ENCODE measurements at regions not wholly inside any gene's neighbourhood (a gene's known extent, or its start where the extent isn't known, plus 50 kb on each side); places are given as distances from the start of the nearest gene placed in this dataset.

DNA sequence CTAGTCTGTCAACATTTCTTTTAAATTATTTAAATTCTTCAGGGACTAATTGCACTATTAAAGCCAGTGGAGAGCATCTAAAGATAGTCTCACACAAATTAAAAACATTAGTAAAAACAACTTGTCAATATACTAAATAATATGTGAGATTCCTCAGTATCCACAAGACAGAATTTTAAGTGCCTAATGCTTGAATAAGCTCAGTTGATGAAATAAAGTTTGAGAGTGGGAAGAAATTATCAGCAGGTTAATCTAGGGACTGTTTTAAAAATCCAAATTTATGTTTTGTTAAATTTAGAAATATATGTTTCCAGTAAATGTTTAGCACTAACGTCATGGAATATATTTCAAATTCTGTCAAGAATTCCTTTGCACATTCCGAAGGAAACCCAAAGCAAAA, 105.2 kb downstream of the SLC41A2 start:
- Histone ChIP-seq H3K9me3 (no peaks in the 10 kb centered on the region), H3K4me3 (ENCODE audit: control insufficient read depth in 1 of 2, extremely low read depth in 1 of 2, low read length in 1 of 2) (no peak overlapping the region), H3K27ac (ENCODE audit: low read length) (no peak overlapping the region), H3K4me1 (ENCODE audit: control insufficient read depth in 1 of 2, extremely low read depth in 1 of 2, insufficient read depth in 2 of 2, low read length in 2 of 2) (no peaks in the 10 kb centered on the region), H3K27me3 (replicated peaks in 1 of 2; ENCODE audit: control insufficient read depth in 2 of 2, extremely low read depth in 1 of 2, insufficient read depth in 2 of 2, low read length in 1 of 2) (no peaks in the 10 kb centered on the region), H3K36me3 (ENCODE audit: control insufficient read depth in 2 of 2, extremely low read depth in 1 of 2, insufficient read depth in 1 of 2, low read length in 1 of 2) (no peaks in the 10 kb centered on the region)
- no peak for ATAC-seq (replicated peaks in 1 of 4)
- no peaks in the 10 kb centered on the region for H3K27me3 Mint-ChIP-seq
- ChIA-PET CTCF (interaction anchor here in 1 of 2 donors (0.8 kb wide), 1 partner anchor 367 kb away, joined by 3 read pairs; no protein-coding TSS in a partner anchor), POLR2A (no interaction called here)
- H3K36me3 Mint-ChIP-seq: no peaks in the 10 kb centered on the region
- H3K4me3 Mint-ChIP-seq: no peak overlapping the region
- WGBS (ENCODE audit: insufficient coverage): 86% methylated on average over 2 of the region's 2 CpGs
- H3K27ac Mint-ChIP-seq: no peak overlapping the region
- no peak for DNase-seq
- H3K9me3 Mint-ChIP-seq: no peaks in the 10 kb centered on the region
- no peaks in the 10 kb centered on the region for H3K4me1 Mint-ChIP-seq

DNA sequence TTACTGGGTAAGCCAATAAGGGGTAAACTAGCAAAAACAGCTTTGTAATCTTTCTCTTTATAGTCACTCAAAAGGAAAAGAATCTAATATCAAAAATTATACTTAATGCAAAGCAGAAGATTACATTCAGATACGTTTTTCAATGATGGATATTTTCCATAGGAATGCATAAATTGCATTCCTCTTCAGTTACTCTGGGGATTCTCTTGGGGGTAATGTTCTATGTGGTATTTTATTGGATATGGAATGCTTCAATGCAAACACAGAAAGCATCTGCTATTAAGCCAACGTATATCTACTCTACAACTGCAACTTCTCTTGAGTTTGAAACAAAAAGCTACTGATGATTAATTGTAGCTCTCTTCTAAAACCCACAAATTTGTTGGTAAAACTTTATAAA, 106.0 kb downstream of the SLC41A2 start:
- Histone ChIP-seq H3K9me3 (no peaks in the 10 kb centered on the region), H3K4me3 (ENCODE audit: control insufficient read depth in 1 of 2, extremely low read depth in 1 of 2, low read length in 1 of 2) (no peak overlapping the region), H3K36me3 (ENCODE audit: control insufficient read depth in 2 of 2, extremely low read depth in 1 of 2, insufficient read depth in 1 of 2, low read length in 1 of 2) (no peaks in the 10 kb centered on the region), H3K27ac (ENCODE audit: low read length) (no peak overlapping the region), H3K27me3 (replicated peaks in 1 of 2; ENCODE audit: control insufficient read depth in 2 of 2, extremely low read depth in 1 of 2, insufficient read depth in 2 of 2, low read length in 1 of 2) (no peaks in the 10 kb centered on the region), H3K4me1 (ENCODE audit: control insufficient read depth in 1 of 2, extremely low read depth in 1 of 2, insufficient read depth in 2 of 2, low read length in 2 of 2) (no peaks in the 10 kb centered on the region)
- Mint-ChIP-seq H3K9me3 (no peaks in the 10 kb centered on the region), H3K4me3 (no peak overlapping the region), H3K27ac (no peak overlapping the region), H3K4me1 (no peaks in the 10 kb centered on the region), H3K36me3 (no peaks in the 10 kb centered on the region), H3K27me3 (no peaks in the 10 kb centered on the region)
- WGBS (ENCODE audit: insufficient coverage): no CpG with 5 or more reads among the region's 2 CpGs
- POLR2A ChIA-PET: no interaction called here
- CTCF ChIA-PET: interaction anchor here in 1 of 2 donors (0.8 kb wide), 1 partner anchor 366 kb away, joined by 3 read pairs; no protein-coding TSS in a partner anchor
- ATAC-seq (replicated peaks in 1 of 4) (no peak), DNase-seq (no peak)

- Histone ChIP-seq H3K27me3 (replicated peaks in 1 of 2; ENCODE audit: control insufficient read depth in 2 of 2, extremely low read depth in 1 of 2, insufficient read depth in 2 of 2, low read length in 1 of 2) (no peaks in the 10 kb centered on the region), H3K27ac (ENCODE audit: low read length) (no peak overlapping the region), H3K36me3 (ENCODE audit: control insufficient read depth in 2 of 2, extremely low read depth in 1 of 2, insufficient read depth in 1 of 2, low read length in 1 of 2) (no peaks in the 10 kb centered on the region), H3K9me3 (no peaks in the 10 kb centered on the region), H3K4me3 (ENCODE audit: control insufficient read depth in 1 of 2, extremely low read depth in 1 of 2, low read length in 1 of 2) (no peak overlapping the region), H3K4me1 (ENCODE audit: control insufficient read depth in 1 of 2, extremely low read depth in 1 of 2, insufficient read depth in 2 of 2, low read length in 2 of 2) (no peaks in the 10 kb centered on the region)
- POLR2A ChIA-PET: no interaction called here
- Mint-ChIP-seq H3K27ac (no peak overlapping the region), H3K4me3 (no peak overlapping the region), H3K9me3 (no peaks in the 10 kb centered on the region), H3K36me3 (no peaks in the 10 kb centered on the region), H3K4me1 (no peaks in the 10 kb centered on the region), H3K27me3 (peaks cover 2 to 4% of the 10 kb centered on the region in 2 donors)
- ATAC-seq (replicated peaks in 1 of 4) (no peak), DNase-seq (no peak)
- CTCF ChIA-PET: interaction anchor here in 1 of 2 donors (1.6 kb wide), 1 partner anchor 469 kb away, joined by 4 read pairs; no protein-coding TSS in a partner anchor
These were observed 107.3 kb downstream of the SLC41A2 start for GRCh38 chr12:104850781-104851180.

- no peak for ATAC-seq (replicated peaks in 1 of 4)
- no peaks in the 10 kb centered on the region for H3K9me3 Mint-ChIP-seq
- WGBS (ENCODE audit: insufficient coverage): no CpG with 5 or more reads among the region's 2 CpGs
These were observed 111.9 kb downstream of the SLC41A2 start for GRCh38 chr12:104846056-104846767.

GRCh38 chr12:104844123-104844522, 114.0 kb downstream of the SLC41A2 start:
- DNase-seq: no peak
- peaks cover 4% of the 10 kb centered on the region for H3K36me3 Mint-ChIP-seq
- no peaks in the 10 kb centered on the region for H3K9me3 Mint-ChIP-seq
- no peak overlapping the region for H3K27ac Mint-ChIP-seq
- H3K4me3 ChIP-seq (ENCODE audit: control insufficient read depth in 1 of 2, extremely low read depth in 1 of 2, low read length in 1 of 2): no peak overlapping the region
- CTCF ChIA-PET: no interaction called here
- H3K27me3 Mint-ChIP-seq: peaks cover 6 to 7% of the 10 kb centered on the region in 2 donors
- no peak overlapping the region for H3K27ac ChIP-seq (ENCODE audit: low read length)
- H3K27me3 ChIP-seq (replicated peaks in 1 of 2; ENCODE audit: control insufficient read depth in 2 of 2, extremely low read depth in 1 of 2, insufficient read depth in 2 of 2, low read length in 1 of 2): no peaks in the 10 kb centered on the region
- no peaks in the 10 kb centered on the region for H3K9me3 ChIP-seq
- no peaks in the 10 kb centered on the region for H3K36me3 ChIP-seq (ENCODE audit: control insufficient read depth in 2 of 2, extremely low read depth in 1 of 2, insufficient read depth in 1 of 2, low read length in 1 of 2)
- H3K4me1 Mint-ChIP-seq: no peaks in the 10 kb centered on the region
- no peak for ATAC-seq (replicated peaks in 1 of 4)
- H3K4me3 Mint-ChIP-seq: no peak overlapping the region
- no peaks in the 10 kb centered on the region for H3K4me1 ChIP-seq (ENCODE audit: control insufficient read depth in 1 of 2, extremely low read depth in 1 of 2, insufficient read depth in 2 of 2, low read length in 2 of 2)
- no CpG with 5 or more reads among the region's 1 CpG for WGBS (ENCODE audit: insufficient coverage)
- POLR2A ChIA-PET: no interaction called here

More at GRCh38 chr12:104846056-104846767, 111.9 kb downstream of the SLC41A2 start:
- POLR2A ChIA-PET: no interaction called here
- Histone ChIP-seq H3K4me1 (ENCODE audit: control insufficient read depth in 1 of 2, extremely low read depth in 1 of 2, insufficient read depth in 2 of 2, low read length in 2 of 2) (no peaks in the 10 kb centered on the region), H3K27me3 (replicated peaks in 1 of 2; ENCODE audit: control insufficient read depth in 2 of 2, extremely low read depth in 1 of 2, insufficient read depth in 2 of 2, low read length in 1 of 2) (no peaks in the 10 kb centered on the region), H3K4me3 (ENCODE audit: control insufficient read depth in 1 of 2, extremely low read depth in 1 of 2, low read length in 1 of 2) (no peak overlapping the region), H3K36me3 (ENCODE audit: control insufficient read depth in 2 of 2, extremely low read depth in 1 of 2, insufficient read depth in 1 of 2, low read length in 1 of 2) (no peaks in the 10 kb centered on the region), H3K9me3 (no peaks in the 10 kb centered on the region), H3K27ac (ENCODE audit: low read length) (no peak overlapping the region)
- no peak for DNase-seq
- Mint-ChIP-seq H3K4me3 (no peak overlapping the region), H3K27me3 (peaks cover 6 to 7% of the 10 kb centered on the region in 2 donors), H3K4me1 (no peaks in the 10 kb centered on the region), H3K36me3 (peaks cover 4% of the 10 kb centered on the region), H3K27ac (no peak overlapping the region)
- CTCF ChIA-PET: no interaction called here

DNA sequence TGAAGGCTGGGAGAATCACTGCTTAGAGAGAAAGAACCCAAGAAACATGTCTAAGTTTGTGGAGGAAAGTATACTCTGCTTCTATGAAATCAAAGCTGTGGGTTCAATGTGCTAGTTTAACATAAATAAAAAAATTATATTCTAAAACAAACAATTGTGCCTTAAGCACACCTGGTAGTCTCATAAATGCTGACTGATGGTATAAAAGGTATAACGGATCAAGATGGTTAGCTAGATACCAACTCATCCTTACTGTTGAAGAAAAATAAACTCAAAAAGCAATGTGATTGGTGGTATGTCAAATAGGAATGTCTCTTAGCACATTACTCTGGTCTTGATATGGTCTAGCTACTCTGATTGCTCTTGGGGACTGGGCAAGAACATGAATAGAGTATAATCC, 117.8 kb downstream of the SLC41A2 start:
- H3K4me3 ChIP-seq (ENCODE audit: control insufficient read depth in 1 of 2, extremely low read depth in 1 of 2, low read length in 1 of 2): no peak overlapping the region
- DNase-seq (no peak), ATAC-seq (replicated peaks in 1 of 4) (no peak)
- no peak overlapping the region for H3K27ac ChIP-seq (ENCODE audit: low read length)
- Mint-ChIP-seq H3K4me3 (no peak overlapping the region), H3K27ac (no peak overlapping the region), H3K36me3 (no peaks in the 10 kb centered on the region), H3K4me1 (no peaks in the 10 kb centered on the region), H3K27me3 (no peaks in the 10 kb centered on the region), H3K9me3 (no peaks in the 10 kb centered on the region)
- no peaks in the 10 kb centered on the region for H3K27me3 ChIP-seq (replicated peaks in 1 of 2; ENCODE audit: control insufficient read depth in 2 of 2, extremely low read depth in 1 of 2, insufficient read depth in 2 of 2, low read length in 1 of 2)
- POLR2A ChIA-PET: no interaction called here
- H3K36me3 ChIP-seq (ENCODE audit: control insufficient read depth in 2 of 2, extremely low read depth in 1 of 2, insufficient read depth in 1 of 2, low read length in 1 of 2): no peaks in the 10 kb centered on the region
- no peaks in the 10 kb centered on the region for H3K4me1 ChIP-seq (ENCODE audit: control insufficient read depth in 1 of 2, extremely low read depth in 1 of 2, insufficient read depth in 2 of 2, low read length in 2 of 2)
- WGBS (ENCODE audit: insufficient coverage): no CpG with 5 or more reads among the region's 1 CpG
- no peaks in the 10 kb centered on the region for H3K9me3 ChIP-seq
- CTCF ChIA-PET: no interaction called here

DNA sequence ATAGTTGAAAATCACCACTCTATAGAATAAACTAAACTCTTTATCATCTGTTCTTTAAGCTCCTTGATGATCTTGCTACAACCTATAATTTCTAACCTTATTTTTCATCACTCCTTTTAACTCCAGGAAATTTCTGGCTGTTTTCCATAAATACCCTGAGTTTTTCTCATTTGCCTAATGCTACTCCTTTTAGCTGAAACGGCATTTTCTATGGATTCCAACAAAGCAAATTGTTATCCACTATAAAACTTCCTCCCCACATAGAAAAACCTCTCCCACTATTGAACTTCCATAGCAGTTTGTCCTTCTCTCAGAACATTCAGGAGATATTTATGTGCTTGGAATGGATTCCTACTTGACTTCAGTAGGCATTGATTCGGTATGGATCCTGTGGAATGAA, 122.8 kb downstream of the SLC41A2 start:
- no peak for DNase-seq
- H3K36me3 ChIP-seq (ENCODE audit: control insufficient read depth in 2 of 2, extremely low read depth in 1 of 2, insufficient read depth in 1 of 2, low read length in 1 of 2): no peaks in the 10 kb centered on the region
- no peak for ATAC-seq (replicated peaks in 1 of 4)
- H3K27ac ChIP-seq (ENCODE audit: low read length): no peak overlapping the region
- H3K4me1 Mint-ChIP-seq: no peaks in the 10 kb centered on the region
- no peaks in the 10 kb centered on the region for H3K27me3 Mint-ChIP-seq
- POLR2A ChIA-PET: no interaction called here
- H3K9me3 Mint-ChIP-seq: no peaks in the 10 kb centered on the region
- no peak overlapping the region for H3K27ac Mint-ChIP-seq
- no peaks in the 10 kb centered on the region for H3K27me3 ChIP-seq (replicated peaks in 1 of 2; ENCODE audit: control insufficient read depth in 2 of 2, extremely low read depth in 1 of 2, insufficient read depth in 2 of 2, low read length in 1 of 2)
- no CpG with 5 or more reads among the region's 2 CpGs for WGBS (ENCODE audit: insufficient coverage)
- no peak overlapping the region for H3K4me3 Mint-ChIP-seq
- H3K4me3 ChIP-seq (ENCODE audit: control insufficient read depth in 1 of 2, extremely low read depth in 1 of 2, low read length in 1 of 2): no peak overlapping the region
- CTCF ChIA-PET: no interaction called here
- H3K4me1 ChIP-seq (ENCODE audit: control insufficient read depth in 1 of 2, extremely low read depth in 1 of 2, insufficient read depth in 2 of 2, low read length in 2 of 2): no peaks in the 10 kb centered on the region
- H3K36me3 Mint-ChIP-seq: no peaks in the 10 kb centered on the region
- H3K9me3 ChIP-seq: no peaks in the 10 kb centered on the region

All from T-cell (primary cell).